ENCODE measurements at regions not wholly inside any gene's neighbourhood (a gene's known extent, or its start where the extent isn't known, plus 50 kb on each side); places are given as distances from the start of the nearest gene placed in this dataset.

Small RNA genes lying in the stretch of these regions (microRNA-seq; reads per million reads assigned to microRNA genes)
- 0 reads per million in 2 donors for gene MIR4708 (ENCODE audit: borderline number of aligned reads in 2 of 2, borderline replicate concordance in 1 of 2)
